Subcutaneous abdominal adipose tissue (tissue), 5 donors: ENCODE measurements at regions not wholly inside any gene's neighbourhood (a gene's known extent, or its start where the extent isn't known, plus 50 kb on each side); places are given as distances from the start of the nearest gene placed in this dataset.
"Not testable (repeated sequence)": the region's sequence is repeated elsewhere in the genome, so short reads cannot be mapped to it uniquely, and the experiment has no call there.

ENCODE experiments used
- H3K27ac ChIP-seq: one replicate; pipeline ENCODE4 v1.7.0; 2013; ENCODE audit warnings: low read depth, mild to moderate bottlenecking, inconsistent platforms, low read length, moderate library complexity
- H3K27me3 ChIP-seq, 5 donors: one replicate each; pipeline ENCODE4 v1.7.0; 2013; ENCODE audit warnings: low read length in 5 of 5, inconsistent platforms in 1 of 5; ENCODE audit not compliant: control insufficient read depth in 5 of 5, insufficient read depth in 4 of 5
- H3K36me3 ChIP-seq, 5 donors: one replicate each; pipeline ENCODE4 v1.7.0; 2013; ENCODE audit warnings: low read length in 5 of 5; ENCODE audit not compliant: control insufficient read depth in 5 of 5, insufficient read depth in 5 of 5
- H3K4me1 ChIP-seq, 5 donors: one replicate each; pipeline ENCODE4 v1.7.0; 2013; ENCODE audit warnings: low read length in 5 of 5, mild to moderate bottlenecking in 3 of 5, moderate library complexity in 1 of 5; ENCODE audit not compliant: control insufficient read depth in 5 of 5, insufficient read depth in 5 of 5
- H3K4me3 ChIP-seq, 5 donors: one replicate each; pipeline ENCODE4 v1.7.0; 2013; ENCODE audit warnings: low read length in 5 of 5, low read depth in 1 of 5
- H3K9ac ChIP-seq, 5 donors: one replicate each; pipeline ENCODE4 v1.7.0; 2013; ENCODE audit warnings: low read length in 5 of 5, mild to moderate bottlenecking in 4 of 5, moderate library complexity in 3 of 5
- H3K9me3 ChIP-seq, 5 donors: one replicate each; pipeline ENCODE4 v1.7.0; 2013; ENCODE audit warnings: low read length in 5 of 5; ENCODE audit not compliant: control insufficient read depth in 5 of 5
- donor health status: healthy.
- donor health status: healthy.
- donor health status: healthy.
- donor health status: healthy.
- donor health status: healthy.

DNA sequence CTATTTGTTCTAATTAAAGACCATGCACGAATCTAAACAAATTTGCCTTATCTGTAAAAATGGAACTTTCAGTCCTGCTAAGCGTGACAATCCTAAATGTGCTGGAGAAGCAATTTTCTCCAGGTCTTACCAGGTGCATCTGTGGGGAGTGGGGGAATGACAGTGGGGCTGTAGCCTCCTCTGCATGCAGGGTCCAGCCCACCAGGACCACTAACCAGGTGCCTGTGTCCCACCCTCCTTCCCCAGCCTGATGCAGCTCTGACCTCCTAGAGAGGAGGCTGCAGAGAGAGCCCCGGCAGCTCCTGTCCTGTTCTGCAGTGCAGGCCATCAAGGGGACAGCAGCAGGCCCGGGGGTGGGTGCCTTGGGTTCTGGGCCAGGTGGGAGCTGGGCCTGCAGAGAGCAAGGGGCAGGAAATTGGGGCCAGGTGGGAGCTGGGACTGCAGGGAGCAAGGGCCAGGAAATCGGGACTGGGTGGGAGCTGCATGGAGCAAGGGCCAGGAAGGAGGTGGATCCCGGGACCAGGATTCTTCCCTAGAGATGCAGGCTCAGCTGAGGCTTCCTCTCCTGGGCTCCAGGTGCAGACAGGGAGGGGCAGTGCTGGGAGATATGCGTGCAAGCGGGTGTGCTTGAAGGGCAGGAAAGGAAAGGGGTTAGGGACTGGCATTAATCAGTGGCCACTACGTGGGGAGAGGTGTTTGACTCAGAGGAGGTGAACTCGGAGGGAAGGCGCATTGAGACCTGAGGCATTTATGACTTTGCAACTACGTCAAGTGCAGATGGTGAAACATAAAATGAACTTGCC is 185.3 kb downstream of the ANKRD30B start:
- H3K9me3 ChIP-seq = no peaks in the 10 kb centered on the region
- H3K9ac ChIP-seq = no peak overlapping the region
- no peak overlapping the region for H3K27ac ChIP-seq

DNA sequence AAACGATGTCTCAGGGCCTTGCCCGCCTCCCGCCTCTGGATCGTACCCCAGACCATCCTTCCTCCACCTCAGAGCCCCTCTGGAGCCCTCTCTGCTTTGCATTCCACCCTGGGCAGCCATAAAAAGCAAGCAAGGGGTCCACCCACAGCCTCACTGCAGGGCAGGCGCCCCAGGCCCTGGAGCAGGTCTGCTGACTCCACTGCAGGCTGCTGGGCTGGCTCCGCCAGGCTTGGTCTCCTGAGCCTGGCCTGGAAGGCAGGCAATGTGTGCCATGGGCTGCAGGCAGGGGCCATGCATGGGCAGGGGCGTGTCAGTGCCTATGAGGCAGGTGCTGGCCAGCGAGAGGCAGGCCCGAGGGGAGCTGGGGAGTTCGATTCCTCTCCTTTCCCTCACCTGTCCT is 186.0 kb downstream of the ANKRD30B start:
- Histone ChIP-seq H3K27me3 (peaks cover 0 to 2% (median 0%) of the 10 kb centered on the region in 5 donors), H3K4me3 (no peak overlapping the region), H3K36me3 (no peaks in the 10 kb centered on the region), H3K9me3 (no peaks in the 10 kb centered on the region), H3K9ac (no peak overlapping the region), H3K4me1 (no peaks in the 10 kb centered on the region), H3K27ac (no peak overlapping the region)

More for the DNA sequence above, 185.3 kb downstream of the ANKRD30B start:
- Histone ChIP-seq H3K27me3 (peaks cover 0 to 2% (median 0%) of the 10 kb centered on the region in 5 donors), H3K4me1 (no peaks in the 10 kb centered on the region), H3K4me3 (no peak overlapping the region), H3K36me3 (no peaks in the 10 kb centered on the region)

DNA sequence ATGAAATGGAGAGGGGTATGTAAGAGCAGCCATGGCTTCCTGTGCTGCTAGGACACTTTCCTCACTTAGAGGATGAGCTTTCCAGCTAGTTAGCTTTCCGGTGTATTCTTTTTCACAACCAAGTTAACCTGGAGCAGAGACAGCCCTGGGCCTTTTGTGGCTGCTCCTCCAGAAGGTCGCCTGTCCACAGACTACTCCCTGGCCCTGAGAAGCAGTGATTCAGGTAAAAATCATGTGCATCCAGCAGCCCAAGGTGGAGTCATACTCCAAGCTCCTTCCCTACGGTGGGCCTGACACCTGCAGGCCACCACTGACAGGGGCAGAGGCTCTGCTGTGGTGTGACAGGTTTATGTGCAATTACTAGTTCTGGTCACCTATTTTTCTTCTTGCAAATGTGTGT is 187.2 kb downstream of the ANKRD30B start:
- Histone ChIP-seq H3K4me3 (no peak overlapping the region), H3K36me3 (no peaks in the 10 kb centered on the region), H3K9ac (no peak overlapping the region), H3K4me1 (no peaks in the 10 kb centered on the region), H3K9me3 (no peaks in the 10 kb centered on the region), H3K27me3 (peaks cover 0 to 2% (median 0%) of the 10 kb centered on the region in 5 donors), H3K27ac (no peak overlapping the region)

DNA sequence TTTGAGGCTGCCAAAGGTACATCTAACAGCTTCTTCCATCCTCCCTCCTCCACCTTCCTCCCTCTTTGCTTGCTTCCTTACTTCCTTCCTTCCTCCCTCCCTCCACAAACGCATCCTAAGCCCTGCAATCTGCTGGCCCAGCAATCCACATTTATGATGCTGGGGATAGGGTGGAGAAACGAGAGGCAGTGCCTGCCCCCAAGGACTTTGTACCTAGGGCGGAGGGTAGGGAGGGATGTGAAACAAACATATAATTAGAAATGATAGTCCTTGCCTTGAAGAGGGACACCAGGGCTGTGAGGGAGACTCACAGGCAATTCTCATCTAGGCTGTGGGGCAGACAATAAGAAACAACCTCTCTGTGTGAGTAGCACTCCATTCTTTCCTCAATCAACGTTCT is 188.3 kb downstream of the ANKRD30B start:
- Histone ChIP-seq H3K27me3 (peaks cover 0 to 2% (median 0%) of the 10 kb centered on the region in 5 donors), H3K27ac (no peak overlapping the region), H3K9ac (no peak overlapping the region), H3K36me3 (no peaks in the 10 kb centered on the region), H3K4me1 (no peaks in the 10 kb centered on the region), H3K4me3 (no peak overlapping the region), H3K9me3 (no peaks in the 10 kb centered on the region)

DNA sequence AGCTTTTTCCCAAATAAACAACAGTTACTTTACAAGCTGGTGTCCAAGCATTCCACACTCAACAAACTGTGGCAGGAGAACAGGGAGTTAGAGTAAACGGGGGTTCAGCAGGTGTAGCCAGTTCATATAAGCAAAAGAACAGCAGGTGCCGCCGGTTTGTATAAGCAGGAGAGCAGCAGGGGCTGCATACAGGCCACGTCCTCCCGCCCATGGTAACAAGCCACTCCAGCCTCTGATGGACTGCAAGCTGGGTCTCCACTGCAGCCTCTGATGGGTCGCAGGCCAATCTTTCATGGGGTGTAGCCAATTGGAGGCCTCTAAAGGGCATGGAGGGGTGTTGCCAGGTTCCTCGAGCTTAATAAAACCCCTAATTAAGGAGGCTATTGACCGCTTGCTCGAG is 189.3 kb downstream of the ANKRD30B start:
- H3K27me3 ChIP-seq = peaks cover 0 to 2% (median 0%) of the 10 kb centered on the region in 5 donors

DNA sequence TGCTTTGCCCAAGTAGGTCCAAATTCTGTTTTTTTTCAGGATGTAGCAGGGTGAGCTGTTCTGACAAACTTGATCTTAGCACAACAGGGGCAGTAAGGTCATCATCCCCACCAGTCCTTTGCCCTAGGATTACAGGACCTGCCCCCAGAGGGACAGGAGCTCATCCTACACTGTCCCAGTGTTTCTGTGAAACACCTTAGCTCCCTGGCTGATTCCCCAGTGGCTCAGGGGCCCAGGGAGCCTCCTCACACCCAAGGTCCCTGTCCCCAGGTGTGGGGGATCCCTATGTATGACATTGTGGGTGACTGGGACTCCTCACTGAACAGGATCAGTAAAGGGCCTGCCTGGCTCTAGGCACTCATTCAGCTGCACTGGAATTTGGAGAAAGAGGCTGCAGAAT is 191.2 kb downstream of the ANKRD30B start:
- Histone ChIP-seq H3K9me3 (no peaks in the 10 kb centered on the region), H3K27me3 (peaks cover 0 to under 1% (median 0%) of the 10 kb centered on the region in 5 donors), H3K36me3 (no peaks in the 10 kb centered on the region), H3K4me3 (no peak overlapping the region), H3K4me1 (no peaks in the 10 kb centered on the region), H3K27ac (no peak overlapping the region), H3K9ac (no peak overlapping the region)

More for the DNA sequence above, 189.3 kb downstream of the ANKRD30B start:
- Histone ChIP-seq H3K4me1 (no peaks in the 10 kb centered on the region), H3K9me3 (no peaks in the 10 kb centered on the region), H3K9ac (no peak overlapping the region), H3K36me3 (no peaks in the 10 kb centered on the region), H3K4me3 (no peak overlapping the region), H3K27ac (no peak overlapping the region)

DNA sequence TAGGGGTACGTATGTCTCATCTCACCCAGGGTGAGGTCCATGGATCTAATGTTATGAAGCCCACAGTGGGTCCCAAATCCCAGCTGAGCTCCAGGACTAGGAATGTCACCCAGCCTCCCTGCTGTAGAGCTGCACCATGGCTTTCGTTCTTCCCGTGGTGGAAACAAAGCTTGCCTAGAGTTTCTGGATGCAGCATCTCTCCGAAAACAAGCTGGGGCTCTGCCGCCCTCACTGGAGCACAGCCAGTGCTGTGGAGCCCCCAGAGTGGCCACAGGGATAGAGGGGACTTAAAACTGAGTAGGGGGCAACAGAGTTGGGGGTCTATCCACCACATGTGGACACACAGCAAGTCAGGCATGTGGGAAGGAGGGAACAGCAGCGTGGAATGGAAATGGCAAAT is 192.1 kb downstream of the ANKRD30B start:
- not testable (repeated sequence) for H3K9me3 ChIP-seq, H3K9ac ChIP-seq, H3K4me1 ChIP-seq, H3K36me3 ChIP-seq, H3K27ac ChIP-seq, H3K4me3 ChIP-seq, H3K27me3 ChIP-seq

DNA sequence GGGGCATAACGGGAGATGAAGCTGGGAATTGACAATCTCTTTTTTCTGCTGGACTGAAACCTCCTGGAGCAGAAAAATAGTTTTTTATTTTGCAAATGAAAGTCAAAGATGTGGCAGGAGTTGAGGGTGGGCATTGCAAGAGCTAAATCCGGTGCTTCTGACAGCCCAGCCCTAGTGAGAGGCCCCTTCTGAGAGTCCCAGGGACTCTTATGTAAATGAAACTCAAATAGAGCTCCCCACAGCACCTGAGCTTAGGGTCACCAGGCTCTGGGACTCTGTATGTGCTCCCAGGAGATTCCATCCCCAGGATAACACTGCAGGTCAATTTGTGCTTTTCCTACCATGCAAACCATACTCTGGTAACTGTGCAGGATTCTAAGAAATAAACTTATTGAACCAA is 192.8 kb downstream of the ANKRD30B start:
- Histone ChIP-seq H3K9me3 (no peaks in the 10 kb centered on the region), H3K4me1 (no peaks in the 10 kb centered on the region), H3K27ac (no peak overlapping the region)

DNA sequence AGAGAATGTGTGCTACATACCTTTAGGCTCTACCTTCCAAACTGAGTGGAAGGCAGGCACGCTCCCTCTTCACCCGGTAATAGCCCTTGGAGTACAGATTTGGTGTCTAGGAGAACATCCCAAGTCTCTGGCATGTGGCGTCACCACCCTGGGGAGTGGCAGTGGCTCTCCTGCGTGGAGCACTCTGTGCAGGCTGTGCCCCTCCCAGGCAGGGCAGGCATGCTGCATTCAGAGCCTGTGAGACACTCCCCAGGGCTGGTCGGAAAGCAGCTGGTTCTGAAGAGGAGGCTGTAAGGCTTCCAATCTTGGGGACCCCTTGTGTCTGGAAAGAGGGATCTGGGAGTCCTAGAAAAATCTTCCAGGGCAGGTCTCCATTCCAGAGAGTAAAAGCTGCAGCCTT is 193.3 kb downstream of the ANKRD30B start:
- Histone ChIP-seq H3K27ac (no peak overlapping the region), H3K27me3 (no peaks in the 10 kb centered on the region), H3K4me1 (no peaks in the 10 kb centered on the region), H3K36me3 (no peaks in the 10 kb centered on the region), H3K4me3 (no peak overlapping the region), H3K9ac (no peak overlapping the region), H3K9me3 (no peaks in the 10 kb centered on the region)

More for the DNA sequence above, 192.8 kb downstream of the ANKRD30B start:
- no peaks in the 10 kb centered on the region for H3K36me3 ChIP-seq
- no peaks in the 10 kb centered on the region for H3K27me3 ChIP-seq
- H3K4me3 ChIP-seq = no peak overlapping the region
- H3K9ac ChIP-seq = no peak overlapping the region

DNA sequence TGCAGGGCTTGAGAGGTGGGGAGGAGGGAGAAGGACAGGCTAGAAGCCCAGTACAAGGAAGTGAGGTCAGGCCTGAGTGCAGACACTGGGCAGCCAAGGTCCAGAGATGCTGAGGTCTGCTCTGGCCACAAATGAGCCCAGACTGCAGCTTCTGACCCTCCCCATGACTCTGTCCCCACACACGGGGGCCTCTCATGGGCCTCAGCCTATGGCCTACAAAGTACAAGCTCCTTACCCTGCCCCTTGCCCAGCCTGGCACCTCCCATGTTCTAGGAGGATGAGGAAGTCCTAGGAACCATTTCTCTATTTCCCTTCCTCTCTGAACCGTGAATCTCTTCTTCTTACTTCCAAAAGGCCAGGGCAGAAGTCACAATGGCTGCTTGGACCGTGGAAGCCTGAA is 193.8 kb downstream of the ANKRD30B start:
- Histone ChIP-seq H3K27ac (no peak overlapping the region), H3K4me3 (no peak overlapping the region), H3K27me3 (no peaks in the 10 kb centered on the region), H3K4me1 (no peaks in the 10 kb centered on the region), H3K9me3 (no peaks in the 10 kb centered on the region), H3K36me3 (no peaks in the 10 kb centered on the region), H3K9ac (no peak overlapping the region)
